Caco-2 (cell line): ENCODE measurements at regions not wholly inside any gene's neighbourhood (a gene's known extent, or its start where the extent isn't known, plus 50 kb on each side); places are given as distances from the start of the nearest gene placed in this dataset.

ENCODE experiments used
- BruUV-seq: library from RNA; stranded (reverse); fragments of 400-500 nt; replicated peaks from 2 replicates; lab custom pipeline; 2021; lab: Mats Ljungman, UMichigan
- CTCF ChIA-PET: fragments of 300-600 bp; sonication (Branson Sonifier 250); formaldehyde crosslinking; loops from one replicate; lab custom pipeline; 2022; ENCODE audit warnings: antibody characterized with exemption; lab: Charles Lee
- POLR2A ChIA-PET: fragments of 300-600 bp; sonication (Branson Sonifier 250); formaldehyde crosslinking; loops from one replicate; lab custom pipeline; 2022; ENCODE audit warnings: antibody characterized with exemption; lab: Charles Lee
- DNase-seq, 2 experiments: peaks; one replicate each; pipeline versions ENCODE4 v3.0.0 to v3.0.0-alpha.2; 2020 to 2022
- H3K27me3 ChIP-seq: replicated peaks from 2 replicates; pipeline ENCODE4 v1.6.0; 2011; ENCODE audit warnings: low read length; ENCODE audit not compliant: control insufficient read depth, insufficient read depth
- H3K36me3 ChIP-seq: 2 replicates; pipeline ENCODE4 v1.5.1; 2011; ENCODE audit warnings: low read length; ENCODE audit not compliant: control insufficient read depth, insufficient read depth
- H3K4me1 ChIP-seq: fragments of 250-450 bp; sonication (Bioruptor Pico); 2 replicates; pipeline ENCODE4 v1.5.1; 2020; ENCODE audit warnings: mild to moderate bottlenecking
- H3K4me3 ChIP-seq: 2 replicates; pipeline ENCODE4 v1.5.1; 2011; ENCODE audit warnings: low read depth, mild to moderate bottlenecking, control low read depth, low read length
- H3K9me3 ChIP-seq: fragments of 250-450 bp; sonication (Bioruptor Pico); 2 replicates; pipeline ENCODE4 v1.5.1; 2020; ENCODE audit warnings: mild to moderate bottlenecking, moderate library complexity
- H3K27ac Mint-ChIP-seq: one replicate; pipeline ENCODE4 v1.8.0; 2022; ENCODE audit warnings: mixed read lengths; ENCODE audit not compliant: unreplicated experiment
- H3K27me3 Mint-ChIP-seq: one replicate; pipeline ENCODE4 v1.8.0; 2022; ENCODE audit warnings: mixed read lengths; ENCODE audit not compliant: insufficient read depth, unreplicated experiment
- H3K36me3 Mint-ChIP-seq: one replicate; pipeline ENCODE4 v1.8.0; 2022; ENCODE audit warnings: mild to moderate bottlenecking, mixed read lengths; ENCODE audit not compliant: insufficient read depth, unreplicated experiment
- H3K4me1 Mint-ChIP-seq: one replicate; pipeline ENCODE4 v1.8.0; 2022; ENCODE audit warnings: low read depth, mixed read lengths; ENCODE audit not compliant: unreplicated experiment
- H3K4me3 Mint-ChIP-seq: one replicate; pipeline ENCODE4 v1.8.0; 2022; ENCODE audit warnings: mild to moderate bottlenecking, moderate library complexity, mixed read lengths; ENCODE audit not compliant: unreplicated experiment
- H3K9me3 Mint-ChIP-seq: one replicate; pipeline ENCODE4 v1.8.0; 2022; ENCODE audit warnings: mixed read lengths; ENCODE audit not compliant: unreplicated experiment
- intact Hi-C: fragments of 100-400 bp; cut with micrococcal nuclease; formaldehyde crosslinking; loops from one replicate; pipeline ENCODE4 v1.10.0; 2022; ENCODE audit not compliant: unreplicated experiment
- TF ChIP-seq, protein P1 (sequence below), 2 experiments: fragments of 200-600 bp in 1 of 2; IDR thresholded peaks; 1 replicate in 1 of 2; 2 replicates in 1 of 2; pipeline versions ENCODE4 v1.5.1 to v1.8.0; 2011 to 2022; ENCODE audit warnings: antibody characterized with exemption in 1 of 2, control low read depth in 1 of 2, inconsistent platforms in 1 of 2, low read depth in 1 of 2, low read length in 1 of 2, mild to moderate bottlenecking in 1 of 2, moderate library complexity in 1 of 2; ENCODE audit not compliant: insufficient read depth in 1 of 2, severe bottlenecking in 1 of 2, unreplicated experiment in 1 of 2

DNA sequence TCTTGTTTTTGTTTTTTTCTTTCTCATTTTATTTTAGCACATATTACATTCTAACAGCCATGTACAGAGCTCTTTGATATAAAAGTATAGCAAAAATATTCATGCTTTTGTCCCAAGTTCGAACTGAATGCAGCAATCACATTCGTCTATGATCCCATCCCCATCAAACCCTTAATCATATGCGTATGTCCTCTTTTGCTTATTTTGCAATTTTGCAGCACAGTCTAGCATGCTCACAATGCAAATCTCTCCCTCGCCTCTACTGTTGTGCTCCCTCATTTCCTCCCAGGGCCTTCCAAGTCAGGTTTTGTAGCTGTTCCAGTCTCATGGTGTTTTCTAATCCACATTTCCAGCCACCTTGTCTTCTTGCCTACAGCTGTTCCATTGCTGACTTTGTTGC lies 144.6 kb upstream of the VEPH1 start:
- TF ChIP-seq, protein P1, sequence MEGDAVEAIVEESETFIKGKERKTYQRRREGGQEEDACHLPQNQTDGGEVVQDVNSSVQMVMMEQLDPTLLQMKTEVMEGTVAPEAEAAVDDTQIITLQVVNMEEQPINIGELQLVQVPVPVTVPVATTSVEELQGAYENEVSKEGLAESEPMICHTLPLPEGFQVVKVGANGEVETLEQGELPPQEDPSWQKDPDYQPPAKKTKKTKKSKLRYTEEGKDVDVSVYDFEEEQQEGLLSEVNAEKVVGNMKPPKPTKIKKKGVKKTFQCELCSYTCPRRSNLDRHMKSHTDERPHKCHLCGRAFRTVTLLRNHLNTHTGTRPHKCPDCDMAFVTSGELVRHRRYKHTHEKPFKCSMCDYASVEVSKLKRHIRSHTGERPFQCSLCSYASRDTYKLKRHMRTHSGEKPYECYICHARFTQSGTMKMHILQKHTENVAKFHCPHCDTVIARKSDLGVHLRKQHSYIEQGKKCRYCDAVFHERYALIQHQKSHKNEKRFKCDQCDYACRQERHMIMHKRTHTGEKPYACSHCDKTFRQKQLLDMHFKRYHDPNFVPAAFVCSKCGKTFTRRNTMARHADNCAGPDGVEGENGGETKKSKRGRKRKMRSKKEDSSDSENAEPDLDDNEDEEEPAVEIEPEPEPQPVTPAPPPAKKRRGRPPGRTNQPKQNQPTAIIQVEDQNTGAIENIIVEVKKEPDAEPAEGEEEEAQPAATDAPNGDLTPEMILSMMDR (IDR thresholded peaks at IDR 0.05; ENCODE audit: insufficient read depth in 1 of 2, low read depth in 1 of 2, low read length in 1 of 2, severe bottlenecking in 1 of 2, unreplicated experiment in 1 of 2), result no peak
- H3K4me1 Mint-ChIP-seq, result no peaks in the 10 kb centered on the region
- CTCF ChIA-PET, result no interaction called here
- Histone ChIP-seq H3K4me3 (no peak overlapping the region), H3K4me1 (no peaks in the 10 kb centered on the region), H3K36me3 (no peaks in the 10 kb centered on the region), H3K9me3 (no peaks in the 10 kb centered on the region), H3K27me3 (no peaks in the 10 kb centered on the region)
- no peak for DNase-seq
- H3K4me3 Mint-ChIP-seq, result no peak overlapping the region
- no TSS peak for BruUV-seq
- no peak overlapping the region for H3K27ac Mint-ChIP-seq
- peaks cover 9% of the 10 kb centered on the region for H3K27me3 Mint-ChIP-seq
- no peaks in the 10 kb centered on the region for H3K36me3 Mint-ChIP-seq
- no peaks in the 10 kb centered on the region for H3K9me3 Mint-ChIP-seq
- POLR2A ChIA-PET, result no interaction called here
- intact Hi-C loops, result no loop called here

DNA sequence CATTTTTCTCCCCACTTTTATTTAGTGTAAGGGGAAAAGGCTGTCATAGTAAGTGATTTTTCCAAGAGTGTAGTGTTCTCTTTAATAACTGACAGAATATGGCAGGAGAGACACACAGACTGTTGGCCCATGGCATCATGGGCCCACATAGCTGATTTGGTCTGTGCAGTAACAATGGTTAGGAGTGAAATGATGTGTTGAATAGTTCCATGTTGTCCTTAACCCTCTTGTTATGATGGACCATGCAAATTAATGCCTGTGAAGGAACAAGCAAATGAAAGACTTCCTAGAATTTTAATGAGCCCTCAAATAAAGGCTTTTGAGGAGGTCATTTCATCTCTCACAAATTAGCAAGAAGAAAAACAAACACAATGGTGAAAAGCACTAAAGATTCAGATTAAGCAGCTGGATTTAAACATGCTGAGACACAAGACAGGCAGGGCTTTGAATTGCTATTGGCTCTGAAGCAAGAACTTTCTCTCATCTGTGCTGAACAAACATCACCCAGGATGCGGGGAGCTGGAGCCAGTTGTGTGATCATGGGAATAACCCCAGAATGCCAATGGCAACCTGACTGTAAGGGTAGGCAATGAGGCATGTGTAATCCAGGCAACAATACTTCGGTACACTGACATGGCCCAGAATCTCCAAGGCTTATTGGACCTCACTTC lies 136.7 kb upstream of the VEPH1 start:
- no peaks in the 10 kb centered on the region for H3K36me3 Mint-ChIP-seq
- TF ChIP-seq, protein P1 (IDR thresholded peaks at IDR 0.05; ENCODE audit: insufficient read depth in 1 of 2, low read depth in 1 of 2, low read length in 1 of 2, severe bottlenecking in 1 of 2, unreplicated experiment in 1 of 2), result no peak
- Histone ChIP-seq H3K9me3 (peaks cover 7% of the 10 kb centered on the region; the same call in 1 of the 2 replicates), H3K4me1 (no peaks in the 10 kb centered on the region), H3K27me3 (no peaks in the 10 kb centered on the region), H3K4me3 (no peak overlapping the region), H3K36me3 (no peaks in the 10 kb centered on the region)
- peaks cover 15% of the 10 kb centered on the region for H3K9me3 Mint-ChIP-seq
- H3K27me3 Mint-ChIP-seq, result peaks cover 8% of the 10 kb centered on the region
- no peak for DNase-seq
- BruUV-seq, result no TSS peak
- H3K4me3 Mint-ChIP-seq, result no peak overlapping the region
- H3K4me1 Mint-ChIP-seq, result no peaks in the 10 kb centered on the region
- intact Hi-C loops, result no loop called here
- ChIA-PET POLR2A (no interaction called here), CTCF (no interaction called here)
- H3K27ac Mint-ChIP-seq, result no peak overlapping the region

DNA sequence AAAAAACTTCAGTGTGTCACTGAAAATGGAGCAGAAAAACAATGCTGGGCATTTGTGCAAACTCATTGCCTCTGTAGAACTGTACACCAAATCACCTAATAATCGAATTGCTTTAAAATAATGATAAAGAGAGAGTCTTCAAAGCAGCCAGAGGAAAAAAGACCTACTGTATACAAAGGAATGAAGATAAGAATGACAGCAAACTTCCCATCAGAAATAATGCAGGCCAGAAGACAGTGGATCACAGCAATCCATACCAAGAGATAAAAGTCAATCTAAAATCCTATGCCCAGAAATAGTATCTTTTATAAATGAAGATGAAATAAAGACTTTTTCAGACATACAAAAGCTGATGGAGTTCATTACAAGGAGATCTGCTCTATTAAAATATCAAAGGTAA lies 134.7 kb upstream of the VEPH1 start:
- H3K36me3 ChIP-seq, result no peaks in the 10 kb centered on the region
- no peak overlapping the region for H3K4me3 Mint-ChIP-seq
- no peaks in the 10 kb centered on the region for H3K36me3 Mint-ChIP-seq
- H3K4me3 ChIP-seq, result no peak overlapping the region
- H3K9me3 ChIP-seq, result peaks cover 7% of the 10 kb centered on the region; the same call in 1 of the 2 replicates
- no peaks in the 10 kb centered on the region for H3K4me1 ChIP-seq
- TF ChIP-seq, protein P1 (IDR thresholded peaks at IDR 0.05; ENCODE audit: insufficient read depth in 1 of 2, low read depth in 1 of 2, low read length in 1 of 2, severe bottlenecking in 1 of 2, unreplicated experiment in 1 of 2), result no peak
- BruUV-seq, result no TSS peak
- no peaks in the 10 kb centered on the region for H3K27me3 ChIP-seq
- DNase-seq, result no peak
- no peaks in the 10 kb centered on the region for H3K4me1 Mint-ChIP-seq
- POLR2A ChIA-PET, result no interaction called here
- H3K9me3 Mint-ChIP-seq, result peaks cover 15% of the 10 kb centered on the region
- CTCF ChIA-PET, result no interaction called here
- intact Hi-C loops, result no loop called here
- H3K27ac Mint-ChIP-seq, result no peak overlapping the region
- peaks cover 7% of the 10 kb centered on the region for H3K27me3 Mint-ChIP-seq
